ENCODE measurements at regions not wholly inside any gene's neighbourhood (a gene's known extent, or its start where the extent isn't known, plus 50 kb on each side); places are given as distances from the start of the nearest gene placed in this dataset.

DNA sequence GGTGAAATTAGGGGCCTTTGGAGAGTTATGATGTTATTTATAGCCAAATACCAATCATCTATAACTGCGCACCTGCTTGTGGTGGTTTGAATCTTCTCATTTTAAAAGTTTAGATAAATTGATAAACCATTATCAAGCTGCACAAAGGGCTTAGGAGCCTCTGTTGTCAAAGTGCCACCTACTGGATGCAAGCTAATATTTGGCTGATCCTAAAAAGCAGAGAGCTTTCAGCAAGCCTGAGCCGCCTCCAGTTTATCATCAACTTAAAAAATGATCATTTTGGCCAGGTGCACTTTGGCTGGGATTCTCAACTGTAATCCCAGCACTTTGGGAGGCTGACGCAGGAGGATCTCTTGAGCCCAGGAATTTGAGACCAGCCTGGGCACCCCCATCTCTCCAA is 58.5 kb upstream of the ATXN1 start:
- CTCF ChIA-PET (ENCODE audit: low intra/inter-chr PET ratio): no interaction called here
- peak in 1 of 4 experiments; percentile 26 for DNase-seq (ENCODE audit: extremely low read depth in 1 of 4, low spot score in 3 of 4)
- TF ChIP-seq, protein P1, sequence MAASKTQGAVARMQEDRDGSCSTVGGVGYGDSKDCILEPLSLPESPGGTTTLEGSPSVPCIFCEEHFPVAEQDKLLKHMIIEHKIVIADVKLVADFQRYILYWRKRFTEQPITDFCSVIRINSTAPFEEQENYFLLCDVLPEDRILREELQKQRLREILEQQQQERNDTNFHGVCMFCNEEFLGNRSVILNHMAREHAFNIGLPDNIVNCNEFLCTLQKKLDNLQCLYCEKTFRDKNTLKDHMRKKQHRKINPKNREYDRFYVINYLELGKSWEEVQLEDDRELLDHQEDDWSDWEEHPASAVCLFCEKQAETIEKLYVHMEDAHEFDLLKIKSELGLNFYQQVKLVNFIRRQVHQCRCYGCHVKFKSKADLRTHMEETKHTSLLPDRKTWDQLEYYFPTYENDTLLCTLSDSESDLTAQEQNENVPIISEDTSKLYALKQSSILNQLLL (CRISPR knock-in tag; IDR thresholded peaks at IDR 0.05; ENCODE audit: borderline replicate concordance): no peak
- no peak for TF ChIP-seq HMG20A (CRISPR knock-in tag; conservative IDR thresholded peaks at IDR 0.05)
- TF ChIP-seq CTCF (IDR thresholded peaks at IDR 0.05 in 2 of 3, conservative IDR thresholded peaks at IDR 0.05 in 1 of 3; ENCODE audit: insufficient read depth in 2 of 3, low read depth in 1 of 3, low read length in 3 of 3): peak in 2 of 3 experiments; percentile 34 to 44; a peak in 3 of 6 replicates
- no peak for TF ChIP-seq ZNF316 (IDR thresholded peaks at IDR 0.05)
- peak in 1 of 2 experiments; percentile 49; a peak in 2 of 4 replicates for TF ChIP-seq RAD21 (CRISPR knock-in tag; conservative IDR thresholded peaks at IDR 0.05 in 1 of 2, IDR thresholded peaks at IDR 0.05 in 1 of 2)
- TF ChIP-seq ZNF717 (CRISPR knock-in tag; IDR thresholded peaks at IDR 0.05): no peak
- Histone ChIP-seq H3K27me3 (ENCODE audit: control insufficient read depth in 2 of 2, insufficient read depth in 2 of 2, low read length in 2 of 2) (peaks cover 2 to 10% of the 10 kb centered on the region in 2 experiments; a peak in 2 of 5 replicates), H3K9me3 (replicated peaks; ENCODE audit: control insufficient read depth, insufficient read depth, low read depth, low read length) (no peaks in the 10 kb centered on the region), H2AFZ (ENCODE audit: low read depth, low read length) (no peak overlapping the region), H3K4me1 (replicated peaks in 1 of 2; ENCODE audit: control insufficient read depth in 2 of 2, insufficient read depth in 2 of 2, low read length in 2 of 2) (no peaks in the 10 kb centered on the region), H3K27ac (ENCODE audit: extremely low read depth, low read depth, low read length) (no peak overlapping the region), H3K9ac (ENCODE audit: insufficient read depth in 1 of 2, low read depth in 2 of 2, low read length in 2 of 2) (no peak overlapping the region), H3K36me3 (ENCODE audit: control insufficient read depth, insufficient read depth, low read length) (no peaks in the 10 kb centered on the region), H3K4me2 (ENCODE audit: insufficient read depth, low read length) (no peak overlapping the region), H3K79me2 (ENCODE audit: control insufficient read depth, insufficient read depth, low read length) (no peaks in the 10 kb centered on the region), H3K9me1 (ENCODE audit: control insufficient read depth, insufficient read depth, low read length) (no peaks in the 10 kb centered on the region), H3K4me3 (no peak overlapping the region), H4K20me1 (replicated peaks; ENCODE audit: control insufficient read depth, insufficient read depth, low read length) (no peaks in the 10 kb centered on the region)
- FAIRE-seq: no peak
- in situ Hi-C loops (cut with MboI): no loop called here
- no peak for ATAC-seq
- intact Hi-C loops (cut with micrococcal nuclease): no loop called here
- POLR2A ChIA-PET: interaction anchor here (1.0 kb wide), 1 partner anchor 17 kb away, joined by 4 read pairs; no protein-coding TSS in a partner anchor
- BruUV-seq (replicated peaks): no TSS peak
- 0% methylated on average over 3 of the region's 3 CpGs for WGBS (ENCODE audit: insufficient coverage, low coverage, missing lambda C conversion rate)

Measured in K562 (cell line).